HCT116 (cell line): ENCODE measurements at regions not wholly inside any gene's neighbourhood (a gene's known extent, or its start where the extent isn't known, plus 50 kb on each side); places are given as distances from the start of the nearest gene placed in this dataset.

ENCODE experiments used
- ATAC-seq: fragments of 200-7000 bp; cut with Tn5 transposase; 2 replicates; pipeline ENCODE4 v1.9.1; 2020; ENCODE audit warnings: mild to moderate bottlenecking, moderate library complexity
- BruUV-seq: library from RNA; stranded (reverse); fragments of 400-500 nt; replicated peaks from 2 replicates; lab custom pipeline; 2021; lab: Mats Ljungman, UMichigan
- CTCF ChIA-PET: fragments of 300-600 bp; sonication (Branson Sonifier 250); formaldehyde crosslinking; loops from one replicate; lab custom pipeline; 2021; ENCODE audit warnings: antibody characterized with exemption; lab: Charles Lee
- POLR2A ChIA-PET: fragments of 300-600, 350-600 bp; sonication (Branson Sonifier 250); formaldehyde crosslinking; loops from one replicate; lab custom pipeline; 2021; ENCODE audit warnings: antibody characterized with exemption; lab: Charles Lee
- RAD21 ChIA-PET, 2 experiments: fragments of 300-600 bp; sonication (Branson Sonifier 250); formaldehyde crosslinking; loops; one replicate each; lab custom pipeline; 2023; ENCODE audit warnings: low total read pairs in 2 of 2; ENCODE audit not compliant: uncharacterized antibody in 2 of 2, unreplicated experiment in 2 of 2, low non-redundant PET in 1 of 2; lab: Charles Lee
- DNase-seq: peaks from one replicate; pipeline ENCODE4 v3.0.0-alpha.2; 2010; ENCODE audit warnings: low read depth, low spot score
- H2AFZ ChIP-seq: fragments of 200-600 bp; shearing (Covaris generic), sonication (generic); 2 replicates; pipeline ENCODE4 v1.6.1; 2017; ENCODE audit warnings: low read depth, mixed run types, mixed read lengths, antibody characterized with exemption, low read length; ENCODE audit not compliant: poor library complexity, severe bottlenecking
- H3K27ac ChIP-seq: 2 replicates; pipeline ENCODE4 v1.5.1; 2012; ENCODE audit warnings: low read depth, low read length
- H3K27me3 ChIP-seq: fragments of 200-600 bp; sonication (generic); 2 replicates; pipeline ENCODE4 v1.6.1; 2016; ENCODE audit warnings: mixed run types, low read length, mixed read lengths; ENCODE audit not compliant: insufficient read depth
- H3K36me3 ChIP-seq, 2 experiments: fragments of 200-500 bp in 1 of 2; fragments of 200-600 bp in 1 of 2; sonication (Bioruptor generic) in 1 of 2; sonication (generic) in 1 of 2; 2 replicates each; pipeline versions ENCODE4 v1.5.1 to v1.6.1; 2014 to 2016; ENCODE audit warnings: low read length in 2 of 2, inconsistent platforms in 1 of 2, mixed read lengths in 1 of 2, mixed run types in 1 of 2; ENCODE audit not compliant: insufficient read depth in 2 of 2, control insufficient read depth in 1 of 2
- H3K4me1 ChIP-seq, 2 experiments: fragments of 200-600 bp in 1 of 2; sonication (generic) in 1 of 2; 2 replicates each; pipeline versions ENCODE4 v1.5.1 to v1.6.1; 2012 to 2017; ENCODE audit warnings: low read length in 2 of 2, inconsistent platforms in 1 of 2, mild to moderate bottlenecking in 1 of 2, mixed read lengths in 1 of 2, mixed run types in 1 of 2, moderate library complexity in 1 of 2; ENCODE audit not compliant: insufficient read depth in 2 of 2, control insufficient read depth in 1 of 2
- H3K4me2 ChIP-seq: fragments of 200-600 bp; sonication (generic); 2 replicates; pipeline ENCODE4 v1.6.1; 2017; ENCODE audit warnings: mixed run types, low read length, mixed read lengths
- H3K4me3 ChIP-seq, 2 experiments: fragments of 200-600 bp in 1 of 2; sonication (generic) in 1 of 2; replicated peaks in 1 of 2; 2 replicates each; pipeline ENCODE4 v1.5.1; 2011 to 2016; ENCODE audit warnings: low read length in 2 of 2, control low read depth in 1 of 2, low read depth in 1 of 2, mild to moderate bottlenecking in 1 of 2, mixed read lengths in 1 of 2, mixed run types in 1 of 2
- H3K79me2 ChIP-seq: fragments of 200-600 bp; sonication (generic); 2 replicates; pipeline ENCODE4 v1.6.1; 2017; ENCODE audit warnings: mild to moderate bottlenecking, mixed run types, low read length, moderate library complexity, mixed read lengths; ENCODE audit not compliant: insufficient read depth
- H3K9ac ChIP-seq: fragments of 200-600 bp; sonication (generic); 2 replicates; pipeline ENCODE4 v1.6.1; 2016; ENCODE audit warnings: low read length, mixed read lengths
- H3K9me2 ChIP-seq: fragments of 200-600 bp; sonication (generic), shearing (Covaris generic); 2 replicates; pipeline ENCODE4 v1.6.1; 2017; ENCODE audit warnings: mixed run types, mild to moderate bottlenecking, moderate library complexity; ENCODE audit not compliant: insufficient read depth
- H3K9me3 ChIP-seq, 2 experiments: fragments of 200-500 bp in 1 of 2; fragments of 200-600 bp in 1 of 2; sonication (Bioruptor generic) in 1 of 2; sonication (generic) in 1 of 2; 2 replicates each; pipeline ENCODE4 v1.6.1; 2014 to 2017; ENCODE audit warnings: low read length in 2 of 2, mixed read lengths in 2 of 2, inconsistent platforms in 1 of 2, low read depth in 1 of 2, mild to moderate bottlenecking in 1 of 2, mixed run types in 1 of 2, moderate library complexity in 1 of 2; ENCODE audit not compliant: control insufficient read depth in 1 of 2, insufficient read depth in 1 of 2
- H4K20me1 ChIP-seq: fragments of 200-600 bp; sonication (generic), shearing (Covaris generic); 2 replicates; pipeline ENCODE4 v1.6.1; 2017; ENCODE audit warnings: mixed run types, mild to moderate bottlenecking, moderate library complexity; ENCODE audit not compliant: insufficient read depth
- CBX3 ChIP-seq: IDR thresholded peaks from 2 replicates; pipeline ENCODE4 v1.6.1; 2012; ENCODE audit warnings: low read depth
- CEBPB ChIP-seq: IDR thresholded peaks from 2 replicates; pipeline ENCODE4 v1.6.1; 2012; ENCODE audit warnings: low read depth
- EZH2 ChIP-seq: fragments of 200-600 bp; sonication (generic); IDR thresholded peaks from 2 replicates; pipeline ENCODE4 v1.6.1; 2017; ENCODE audit warnings: antibody characterized with exemption, mixed run types
- EZH2phosphoT487 ChIP-seq: fragments of 200-600 bp; IDR thresholded peaks from 2 replicates; pipeline ENCODE4 v1.6.1; 2018; ENCODE audit warnings: antibody characterized with exemption, borderline replicate concordance
- POLR2AphosphoS5 ChIP-seq: IDR thresholded peaks from 2 replicates; pipeline ENCODE4 v1.6.1; 2011; ENCODE audit warnings: mild to moderate bottlenecking, low read depth, low read length, moderate library complexity
- RAD21 ChIP-seq: IDR thresholded peaks from 2 replicates; pipeline ENCODE4 v1.6.1; 2012; ENCODE audit warnings: low read depth, mild to moderate bottlenecking
- REST ChIP-seq: IDR thresholded peaks from 2 replicates; pipeline ENCODE4 v1.6.1; 2012; ENCODE audit warnings: low read depth
- SIN3A ChIP-seq: IDR thresholded peaks from 2 replicates; pipeline ENCODE4 v1.6.1; 2012; ENCODE audit warnings: low read depth
- SRF ChIP-seq: IDR thresholded peaks from 2 replicates; pipeline ENCODE4 v1.6.1; 2012; ENCODE audit warnings: low read depth
- ZNF274 ChIP-seq: fragments of 200-500 bp; sonication (Bioruptor generic); IDR thresholded peaks from 2 replicates; pipeline ENCODE4 v1.6.1; 2014; ENCODE audit warnings: mild to moderate bottlenecking, low read depth, low read length, inconsistent platforms
- intact Hi-C: fragments of 100-400 bp; cut with micrococcal nuclease; formaldehyde crosslinking; loops from 2 replicates; pipeline ENCODE4 v1.10.0; 2022

GRCh38 chr1:20405893-20406604 lies 80.0 kb downstream of the CAMK2N1 start:
- no peak for ATAC-seq
- Histone ChIP-seq H3K4me1 (peaks cover 0 to 4% of the 10 kb centered on the region in 2 experiments; a peak in 2 of 4 replicates), H3K9me2 (no peaks in the 10 kb centered on the region), H3K36me3 (no peaks in the 10 kb centered on the region), H3K9me3 (no peaks in the 10 kb centered on the region), H3K9ac (no peak overlapping the region), H2AFZ (no peak overlapping the region), H3K4me3 (no peak overlapping the region), H3K27me3 (no peaks in the 10 kb centered on the region), H3K27ac (no peak overlapping the region), H3K79me2 (no peaks in the 10 kb centered on the region), H4K20me1 (no peaks in the 10 kb centered on the region), H3K4me2 (no peak overlapping the region)
- POLR2A ChIA-PET, result no interaction called here
- TF ChIP-seq RAD21, result no peak
- no peak for TF ChIP-seq CEBPB
- TF ChIP-seq REST, result no peak
- TF ChIP-seq SIN3A, result no peak
- no peak for TF ChIP-seq EZH2phosphoT487
- no peak for TF ChIP-seq CBX3
- no peak for TF ChIP-seq POLR2AphosphoS5
- TF ChIP-seq SRF, result no peak
- no peak for TF ChIP-seq EZH2
- TF ChIP-seq ZNF274, result no peak
- RAD21 ChIA-PET, result no interaction called here
- no TSS peak for BruUV-seq
- no peak for DNase-seq
- CTCF ChIA-PET, result no interaction called here
- intact Hi-C loops, result no loop called here
